Esophagus (tissue), 2 donors: ENCODE measurements at regions not wholly inside any gene's neighbourhood (a gene's known extent, or its start where the extent isn't known, plus 50 kb on each side); places are given as distances from the start of the nearest gene placed in this dataset.

Experiments used
- H3K27ac ChIP-seq, 2 donors: one replicate each; pipeline ENCODE4 v1.5.1; 2013; ENCODE audit warnings: low read depth in 2 of 2, mild to moderate bottlenecking in 2 of 2, inconsistent platforms in 1 of 2, low read length in 1 of 2, moderate library complexity in 1 of 2
- H3K27me3 ChIP-seq, 2 donors: one replicate each; pipeline ENCODE4 v1.6.1; 2013; ENCODE audit warnings: low read length in 2 of 2, control low read depth in 1 of 2, mild to moderate bottlenecking in 1 of 2; ENCODE audit not compliant: insufficient read depth in 2 of 2, control insufficient read depth in 1 of 2
- H3K36me3 ChIP-seq, 2 donors: one replicate each; pipeline ENCODE4 v1.6.1; 2013; ENCODE audit warnings: low read length in 1 of 2; ENCODE audit not compliant: control insufficient read depth in 2 of 2, insufficient read depth in 2 of 2
- H3K4me1 ChIP-seq, 2 donors: one replicate each; pipeline ENCODE4 v1.6.1; 2013; ENCODE audit warnings: low read length in 1 of 2; ENCODE audit not compliant: control insufficient read depth in 2 of 2, insufficient read depth in 2 of 2
- H3K4me3 ChIP-seq, 2 donors: one replicate each; pipeline ENCODE4 v1.5.1; 2013; ENCODE audit warnings: low read length in 2 of 2, mild to moderate bottlenecking in 2 of 2, low read depth in 1 of 2, moderate library complexity in 1 of 2
- H3K9me3 ChIP-seq, 2 donors: one replicate each; pipeline ENCODE4 v1.6.1; 2013; ENCODE audit warnings: mild to moderate bottlenecking in 2 of 2, low read depth in 1 of 2, low read length in 1 of 2, moderate library complexity in 1 of 2; ENCODE audit not compliant: control insufficient read depth in 2 of 2, insufficient read depth in 1 of 2
- WGBS, 2 donors: extraction: QIAGEN DNeasy Blood & Tissue Kit; methylation state at CpG; one replicate each; pipeline ENCODE4 v1.1.7; 2013; 5-methylcytosine and 5-hydroxymethylcytosine counted together
- donor health status: healthy with polysubstance abuse.
- donor health status: Bipolar disorder and iron deficiency.

- Histone ChIP-seq H3K4me3 (no peak overlapping the region), H3K27me3 (no peaks in the 10 kb centered on the region), H3K36me3 (no peaks in the 10 kb centered on the region), H3K27ac (no peak overlapping the region), H3K4me1 (no peaks in the 10 kb centered on the region), H3K9me3 (peaks cover 49 to 51% of the 10 kb centered on the region in 2 donors)
- 66 to 68% methylated on average over 53 of the region's 53 CpGs for WGBS, 2 donors
Measured at GRCh38 chr12:34336619-34337465, 314.5 kb downstream of the ALG10 start.

GRCh38 chr12:34338751-34339150 is 316.5 kb downstream of the ALG10 start:
- 74 to 77% methylated on average over 22 of the region's 22 CpGs for WGBS, 2 donors
- no peak overlapping the region for H3K27ac ChIP-seq
- peaks cover 49 to 56% of the 10 kb centered on the region in 2 donors for H3K9me3 ChIP-seq
- no peaks in the 10 kb centered on the region for H3K36me3 ChIP-seq
- no peaks in the 10 kb centered on the region for H3K27me3 ChIP-seq
- no peaks in the 10 kb centered on the region for H3K4me1 ChIP-seq
- no peak overlapping the region for H3K4me3 ChIP-seq

- H3K9me3 ChIP-seq, result peaks cover 50 to 60% of the 10 kb centered on the region in 2 donors
Measured at GRCh38 chr12:34339922-34340321, 317.6 kb downstream of the ALG10 start.

GRCh38 chr12:34340534-34341361 is 318.5 kb downstream of the ALG10 start:
- H3K27ac ChIP-seq, result no peak overlapping the region
- H3K27me3 ChIP-seq, result no peaks in the 10 kb centered on the region
- WGBS, 2 donors, result 53 to 58% methylated on average over 49 of the region's 49 CpGs
- H3K9me3 ChIP-seq, result peaks cover 55 to 67% of the 10 kb centered on the region in 2 donors
- H3K36me3 ChIP-seq, result no peaks in the 10 kb centered on the region
- no peaks in the 10 kb centered on the region for H3K4me1 ChIP-seq
- no peak overlapping the region for H3K4me3 ChIP-seq

More at GRCh38 chr12:34339922-34340321, 317.6 kb downstream of the ALG10 start:
- Histone ChIP-seq H3K36me3 (no peaks in the 10 kb centered on the region), H3K27ac (no peak overlapping the region), H3K27me3 (no peaks in the 10 kb centered on the region), H3K4me1 (no peaks in the 10 kb centered on the region), H3K4me3 (no peak overlapping the region)
- WGBS, 2 donors, result 58 to 63% methylated on average over 26 of the region's 26 CpGs

DNA sequence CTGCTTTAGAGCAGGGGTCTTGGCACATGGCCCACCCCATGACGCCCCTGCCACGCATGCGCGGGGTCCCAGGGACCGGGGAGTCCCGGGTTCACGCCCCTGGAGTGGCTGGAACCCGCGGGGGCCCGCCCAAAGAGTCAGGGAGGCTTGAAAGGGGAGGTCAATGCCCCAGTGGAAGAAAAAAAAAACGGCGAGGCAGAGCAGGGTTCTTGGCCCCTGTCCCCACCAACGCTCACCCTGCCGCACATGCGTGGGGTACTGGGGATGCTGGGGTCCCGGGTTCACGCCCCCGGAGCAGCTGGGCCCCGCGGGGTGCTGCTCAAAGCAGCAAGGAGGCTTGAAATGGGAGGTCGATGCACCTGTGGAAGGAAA is 319.1 kb downstream of the ALG10 start:
- Histone ChIP-seq H3K4me3 (no peak overlapping the region), H3K9me3 (peaks cover 55 to 67% of the 10 kb centered on the region in 2 donors), H3K27ac (no peak overlapping the region), H3K36me3 (no peaks in the 10 kb centered on the region), H3K4me1 (no peaks in the 10 kb centered on the region), H3K27me3 (no peaks in the 10 kb centered on the region)
- WGBS, 2 donors, result 42 to 47% methylated on average over 21 of the region's 21 CpGs

- WGBS, 2 donors, result 51 to 56% methylated on average over 25 of the region's 25 CpGs
- H3K27ac ChIP-seq, result no peak overlapping the region
Measured at GRCh38 chr12:34342048-34342447, 319.8 kb downstream of the ALG10 start.

DNA sequence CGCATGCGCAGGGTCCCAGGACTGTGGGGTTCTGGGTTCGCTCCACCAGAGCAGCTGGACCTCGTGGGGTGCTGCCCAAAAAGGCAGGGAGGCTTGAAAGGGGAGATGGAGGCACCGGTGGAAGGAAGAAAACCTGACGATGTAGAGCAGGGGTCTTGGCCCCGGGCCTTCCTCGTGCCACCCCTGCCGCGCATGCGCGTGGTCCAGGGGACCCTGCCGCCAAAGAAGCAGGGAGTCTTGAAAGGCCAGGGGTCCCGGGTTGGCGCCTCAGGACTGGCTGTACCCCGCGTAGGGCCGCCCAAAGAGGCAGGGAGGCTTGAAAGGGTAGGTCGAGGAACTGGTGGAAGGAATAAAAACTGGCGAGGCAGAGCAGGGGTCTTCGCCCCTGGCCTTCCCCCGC is 321.0 kb downstream of the ALG10 start:
- Histone ChIP-seq H3K4me3 (no peak overlapping the region), H3K9me3 (peaks cover 56 to 67% of the 10 kb centered on the region in 2 donors), H3K27me3 (no peaks in the 10 kb centered on the region), H3K36me3 (no peaks in the 10 kb centered on the region), H3K4me1 (no peaks in the 10 kb centered on the region), H3K27ac (no peak overlapping the region)
- 65 to 74% methylated on average over 18 to 22 of the region's 22 CpGs for whole genome bisulfite sequencing, 2 donors

More at GRCh38 chr12:34342048-34342447, 319.8 kb downstream of the ALG10 start:
- Histone ChIP-seq H3K36me3 (no peaks in the 10 kb centered on the region), H3K4me3 (no peak overlapping the region), H3K4me1 (no peaks in the 10 kb centered on the region), H3K9me3 (peaks cover 51 to 67% of the 10 kb centered on the region in 2 donors), H3K27me3 (no peaks in the 10 kb centered on the region)

- Histone ChIP-seq H3K27me3 (no peaks in the 10 kb centered on the region), H3K9me3 (peaks cover 56 to 71% of the 10 kb centered on the region in 2 donors)
Measured at GRCh38 chr12:34343766-34344165, 321.5 kb downstream of the ALG10 start.

DNA sequence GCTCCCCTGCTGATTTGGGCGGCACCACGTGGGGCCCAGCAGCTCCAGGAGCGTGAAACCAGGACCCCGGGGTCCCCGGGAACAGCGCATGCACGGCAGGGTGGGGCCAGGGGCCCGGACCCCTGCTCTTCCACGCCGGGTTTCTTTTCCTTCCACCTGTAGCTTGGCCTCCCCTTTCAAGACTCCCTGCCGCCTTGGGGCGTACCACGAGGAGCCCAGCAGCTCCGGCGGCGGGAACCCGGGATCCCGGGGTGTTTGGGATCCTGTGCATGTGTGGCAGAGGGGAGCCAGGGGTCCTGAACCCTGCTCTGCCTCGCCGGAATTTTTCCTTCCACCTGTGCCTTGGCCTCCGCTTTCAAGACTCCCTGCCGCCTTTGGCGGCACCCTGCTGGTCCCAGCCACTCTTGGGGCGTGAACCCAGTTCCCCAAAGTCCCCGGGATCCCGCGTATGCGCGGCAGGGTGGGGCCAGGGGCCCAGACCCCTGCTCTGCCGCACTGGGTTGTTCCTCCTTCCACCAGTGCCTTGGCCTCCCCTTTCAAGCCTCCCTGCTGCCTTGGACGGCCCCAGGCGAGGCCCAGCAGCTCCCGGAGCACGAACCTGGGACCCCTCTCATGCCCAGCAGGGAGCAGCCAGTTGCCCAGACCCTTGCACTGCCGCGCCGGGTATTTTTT is 322.7 kb downstream of the ALG10 start:
- Histone ChIP-seq H3K27ac (no peak overlapping the region), H3K36me3 (no peaks in the 10 kb centered on the region), H3K27me3 (peaks cover 0 to 2% of the 10 kb centered on the region in 2 donors), H3K9me3 (peaks cover 50 to 79% of the 10 kb centered on the region in 2 donors), H3K4me3 (no peak overlapping the region), H3K4me1 (no peaks in the 10 kb centered on the region)
- 57 to 69% methylated on average over 37 of the region's 37 CpGs for WGBS, 2 donors

More at GRCh38 chr12:34343766-34344165, 321.5 kb downstream of the ALG10 start:
- H3K4me3 ChIP-seq, result no peak overlapping the region
- no peak overlapping the region for H3K27ac ChIP-seq
- WGBS, 2 donors, result 64 to 72% methylated on average over 23 to 25 of the region's 25 CpGs
- no peaks in the 10 kb centered on the region for H3K4me1 ChIP-seq
- no peaks in the 10 kb centered on the region for H3K36me3 ChIP-seq
